ENCODE measurements at regions not wholly inside any gene's neighbourhood (a gene's known extent, or its start where the extent isn't known, plus 50 kb on each side); places are given as distances from the start of the nearest gene placed in this dataset.

GRCh38 chr4:41471126-41472071 is 66.6 kb upstream of the LIMCH1 start:
- Histone ChIP-seq H3K27me3 (ENCODE audit: control insufficient read depth, insufficient read depth, low read length) (no peaks in the 10 kb centered on the region), H3K9me3 (ENCODE audit: control insufficient read depth, insufficient read depth, low read depth, low read length) (no peaks in the 10 kb centered on the region), H3K4me3 (ENCODE audit: low read depth in 2 of 2, low read length in 2 of 2) (no peak overlapping the region), H3K4me1 (ENCODE audit: control insufficient read depth, insufficient read depth, low read length) (no peaks in the 10 kb centered on the region), H3K36me3 (ENCODE audit: control insufficient read depth, insufficient read depth, low read length) (no peaks in the 10 kb centered on the region), H3K27ac (ENCODE audit: low read length) (no peak overlapping the region)
- ATAC-seq (no peak), DNase-seq (ENCODE audit: low read depth, low spot score) (no peak)
- no peak for TF ChIP-seq SIN3A (IDR thresholded peaks at IDR 0.05; ENCODE audit: borderline replicate concordance, insufficient read depth, low read depth, low read length)
- no peak for TF ChIP-seq CTCF (IDR thresholded peaks at IDR 0.05)
- no peak for TF ChIP-seq REST (IDR thresholded peaks at IDR 0.05; ENCODE audit: insufficient read depth in 1 of 2, low read depth in 2 of 2, low read length in 1 of 2)
- TF ChIP-seq TCF7L2 (IDR thresholded peaks at IDR 0.05; ENCODE audit: low read depth, low read length): no peak
- no peak for TF ChIP-seq POLR2AphosphoS5 (IDR thresholded peaks at IDR 0.05; ENCODE audit: low read depth, low read length)
- ChIA-PET POLR2A (no interaction called here), CTCF (no interaction called here)
- no TSS peak for BruUV-seq (replicated peaks)
- intact Hi-C loops (cut with micrococcal nuclease; ENCODE audit: unreplicated experiment): no loop called here
- in situ Hi-C loops (cut with HindIII; ENCODE audit: low pct_unique_long_range_greater_than_20kb, low sequenced_read_pairs): no loop called here

GRCh38 chr4:41472081-41472480 is 65.9 kb upstream of the LIMCH1 start:
- Histone ChIP-seq H3K27me3 (ENCODE audit: control insufficient read depth, insufficient read depth, low read length) (no peaks in the 10 kb centered on the region), H3K36me3 (ENCODE audit: control insufficient read depth, insufficient read depth, low read length) (no peaks in the 10 kb centered on the region), H3K4me1 (ENCODE audit: control insufficient read depth, insufficient read depth, low read length) (no peaks in the 10 kb centered on the region), H3K9me3 (ENCODE audit: control insufficient read depth, insufficient read depth, low read depth, low read length) (no peaks in the 10 kb centered on the region), H3K4me3 (ENCODE audit: low read depth in 2 of 2, low read length in 2 of 2) (no peak overlapping the region), H3K27ac (ENCODE audit: low read length) (no peak overlapping the region)
- POLR2A ChIA-PET: no interaction called here
- DNase-seq (ENCODE audit: low read depth, low spot score): no peak
- ATAC-seq: no peak
- CTCF ChIA-PET: no interaction called here
- TF ChIP-seq CTCF (IDR thresholded peaks at IDR 0.05) (no peak), SIN3A (IDR thresholded peaks at IDR 0.05; ENCODE audit: borderline replicate concordance, insufficient read depth, low read depth, low read length) (no peak), POLR2AphosphoS5 (IDR thresholded peaks at IDR 0.05; ENCODE audit: low read depth, low read length) (no peak), TCF7L2 (IDR thresholded peaks at IDR 0.05; ENCODE audit: low read depth, low read length) (no peak)
- intact Hi-C loops (cut with micrococcal nuclease; ENCODE audit: unreplicated experiment) (no loop called here), in situ Hi-C loops (cut with HindIII; ENCODE audit: low pct_unique_long_range_greater_than_20kb, low sequenced_read_pairs) (no loop called here)
- BruUV-seq (replicated peaks): no TSS peak

Measured in Panc1 (cell line).